GM18520 (cell line): ENCODE measurements at regions not wholly inside any gene's neighbourhood (a gene's known extent, or its start where the extent isn't known, plus 50 kb on each side); places are given as distances from the start of the nearest gene placed in this dataset.
"Not testable (repeated sequence)": the region's sequence is repeated elsewhere in the genome, so short reads cannot be mapped to it uniquely, and the experiment has no call there.

ENCODE experiments used
- ATAC-seq: cut with Tn5 transposase; IDR thresholded peaks from one replicate; pipeline ENCODE4 v1.9.1; 2021; ENCODE audit not compliant: unreplicated experiment

- not testable (repeated sequence) for ATAC-seq
Measured at GRCh38 chr6:144572541-144572940, 287.4 kb downstream of the UTRN start.

- ATAC-seq: no peak
Measured at GRCh38 chr6:144574796-144575195, 289.7 kb downstream of the UTRN start.

- no peak for ATAC-seq
Measured at GRCh38 chr6:144575327-144575726, 290.2 kb downstream of the UTRN start.

- ATAC-seq: no peak
Measured at GRCh38 chr6:144576871-144577270, 291.7 kb downstream of the UTRN start.

- ATAC-seq: no peak
Measured at GRCh38 chr6:144578385-144579350, 293.5 kb downstream of the UTRN start.

- ATAC-seq: no peak
Measured at GRCh38 chr6:144580039-144580438, 294.9 kb downstream of the UTRN start.

GRCh38 chr6:144580771-144581170 lies 295.6 kb downstream of the UTRN start:
- no peak for ATAC-seq

GRCh38 chr6:144581812-144582537 lies 296.8 kb downstream of the UTRN start:
- ATAC-seq: no peak

GRCh38 chr6:144582939-144583613 lies 297.9 kb downstream of the UTRN start:
- peak; percentile 97 for ATAC-seq

- no peak for ATAC-seq
Measured at GRCh38 chr6:144583614-144583954, 298.4 kb downstream of the UTRN start.

- ATAC-seq: no peak
Measured at GRCh38 chr6:144585217-144585814, 300.2 kb downstream of the UTRN start.

- no peak for ATAC-seq
Measured at GRCh38 chr6:144586986-144587385, 301.9 kb downstream of the UTRN start.

GRCh38 chr6:144588697-144589325 lies 303.7 kb downstream of the UTRN start:
- ATAC-seq: no peak

- no peak for ATAC-seq
Measured at GRCh38 chr6:144590532-144590931, 305.4 kb downstream of the UTRN start.

GRCh38 chr6:144593392-144593791 lies 308.3 kb downstream of the UTRN start:
- no peak for ATAC-seq

GRCh38 chr6:144594585-144594984 lies 309.4 kb downstream of the UTRN start:
- no peak for ATAC-seq

GRCh38 chr6:144595266-144595665 lies 310.1 kb downstream of the UTRN start:
- no peak for ATAC-seq

GRCh38 chr6:144597511-144597910 lies 312.4 kb downstream of the UTRN start:
- no peak for ATAC-seq

- no peak for ATAC-seq
Measured at GRCh38 chr6:144599615-144600014, 314.5 kb downstream of the UTRN start.

- no peak for ATAC-seq
Measured at GRCh38 chr6:144601221-144601620, 316.1 kb downstream of the UTRN start.
